RWPE2 (cell line): ENCODE measurements at regions not wholly inside any gene's neighbourhood (a gene's known extent, or its start where the extent isn't known, plus 50 kb on each side); places are given as distances from the start of the nearest gene placed in this dataset.
A peak's percentile ranks its signal among the peaks of the same experiment; 100 is the strongest.

Experiments used
- ATAC-seq: fragments of 200-7000 bp; cut with Tn5 transposase; 3 replicates; pipeline ENCODE4 v1.9.1; 2021; ENCODE audit warnings: low read depth
- DNase-seq: peaks from one replicate; pipeline ENCODE4 v3.0.0-alpha.2; 2020; ENCODE audit warnings: low spot score
- H3K27ac ChIP-seq: fragments of 450-650 bp; 2 replicates; pipeline ENCODE4 v1.5.1; 2017; ENCODE audit warnings: mild to moderate bottlenecking; ENCODE audit not compliant: poor library complexity, severe bottlenecking
- H3K27me3 ChIP-seq: fragments of 250-450 bp; sonication (Bioruptor Pico); 2 replicates; pipeline ENCODE4 v1.5.1; 2021; ENCODE audit warnings: mild to moderate bottlenecking, moderate library complexity; ENCODE audit not compliant: insufficient read depth, poor library complexity, severe bottlenecking
- H3K36me3 ChIP-seq: fragments of 250-450 bp; sonication (Bioruptor Pico); 2 replicates; pipeline ENCODE4 v1.5.1; 2020; ENCODE audit warnings: low read depth, mild to moderate bottlenecking, moderate library complexity
- H3K4me1 ChIP-seq: fragments of 250-450 bp; sonication (Bioruptor Pico); 2 replicates; pipeline ENCODE4 v1.5.1; 2021; ENCODE audit warnings: mild to moderate bottlenecking, moderate library complexity; ENCODE audit not compliant: insufficient read depth, poor library complexity, severe bottlenecking
- H3K4me3 ChIP-seq: fragments of 250-450 bp; sonication (Bioruptor Pico); 2 replicates; pipeline ENCODE4 v1.5.1; 2021; ENCODE audit warnings: mild to moderate bottlenecking, moderate library complexity; ENCODE audit not compliant: severe bottlenecking
- H3K9me3 ChIP-seq: fragments of 250-450 bp; sonication (Bioruptor Pico); 2 replicates; pipeline ENCODE4 v1.5.1; 2021; ENCODE audit warnings: mild to moderate bottlenecking, moderate library complexity; ENCODE audit not compliant: severe bottlenecking
- CTCF ChIP-seq: fragments of 450-650 bp; IDR thresholded peaks from one replicate; pipeline ENCODE4 v1.5.1; 2017; ENCODE audit warnings: mild to moderate bottlenecking, moderate library complexity; ENCODE audit not compliant: poor library complexity, severe bottlenecking

GRCh38 chr16:72530434-72530833, 358.5 kb upstream of the PMFBP1 start:
- TF ChIP-seq CTCF: peak; percentile 45
- DNase-seq (no peak), ATAC-seq (peak; percentile 57)
- no peaks in the 10 kb centered on the region for H3K9me3 ChIP-seq
- no peaks in the 10 kb centered on the region for H3K27me3 ChIP-seq
- peaks cover 5% of the 10 kb centered on the region for H3K4me1 ChIP-seq
- H3K27ac ChIP-seq: no peak overlapping the region
- no peak overlapping the region for H3K4me3 ChIP-seq
- H3K36me3 ChIP-seq: no peaks in the 10 kb centered on the region

- TF ChIP-seq CTCF: no peak
- DNase-seq (no peak), ATAC-seq (no peak)
- H3K27me3 ChIP-seq: no peaks in the 10 kb centered on the region
- H3K27ac ChIP-seq: no peak overlapping the region
- no peaks in the 10 kb centered on the region for H3K9me3 ChIP-seq
- H3K4me3 ChIP-seq: no peak overlapping the region
- H3K36me3 ChIP-seq: 0 out of 2 replicates have a peak, but pooled peaks cover 8% of the 10 kb centered on the region
- no peaks in the 10 kb centered on the region for H3K4me1 ChIP-seq
Observed at GRCh38 chr16:72523087-72523486, 351.1 kb upstream of the PMFBP1 start.

- Histone ChIP-seq H3K36me3 (0 out of 2 replicates have a peak, but pooled peaks cover 4% of the 10 kb centered on the region), H3K27me3 (no peaks in the 10 kb centered on the region), H3K9me3 (no peaks in the 10 kb centered on the region), H3K27ac (no peak overlapping the region), H3K4me1 (no peaks in the 10 kb centered on the region), H3K4me3 (no peak overlapping the region)
- no peak for DNase-seq
- no peak for TF ChIP-seq CTCF
- ATAC-seq: no peak
Observed at GRCh38 chr16:72517154-72517553, 345.2 kb upstream of the PMFBP1 start.

- Histone ChIP-seq H3K9me3 (no peaks in the 10 kb centered on the region), H3K27me3 (no peaks in the 10 kb centered on the region), H3K27ac (no peak overlapping the region), H3K36me3 (no peaks in the 10 kb centered on the region; the same call in 1 of the 2 replicates), H3K4me1 (no peaks in the 10 kb centered on the region), H3K4me3 (no peak overlapping the region)
- TF ChIP-seq CTCF: no peak
- ATAC-seq (no peak), DNase-seq (no peak)
Observed at GRCh38 chr16:72511171-72511570, 339.2 kb upstream of the PMFBP1 start.

GRCh38 chr16:72508191-72508590, 336.2 kb upstream of the PMFBP1 start:
- Histone ChIP-seq H3K4me3 (no peak overlapping the region), H3K9me3 (no peaks in the 10 kb centered on the region), H3K27ac (no peak overlapping the region), H3K27me3 (no peaks in the 10 kb centered on the region), H3K4me1 (no peaks in the 10 kb centered on the region), H3K36me3 (no peaks in the 10 kb centered on the region; the same call in 1 of the 2 replicates)
- DNase-seq (no peak), ATAC-seq (no peak)
- no peak for TF ChIP-seq CTCF
